Endothelial cell (in vitro differentiated cells): ENCODE measurements at regions not wholly inside any gene's neighbourhood (a gene's known extent, or its start where the extent isn't known, plus 50 kb on each side); places are given as distances from the start of the nearest gene placed in this dataset.

ENCODE experiments used
- DNase-seq: peaks from one replicate; pipeline ENCODE4 v3.0.0; 2021; ENCODE audit warnings: low spot score
- H3K27ac Mint-ChIP-seq: one replicate; pipeline ENCODE4 v1.8.0; 2021; ENCODE audit warnings: mixed read lengths, inconsistent platforms; ENCODE audit not compliant: unreplicated experiment
- H3K27me3 Mint-ChIP-seq: one replicate; pipeline ENCODE4 v1.8.0; 2021; ENCODE audit warnings: mild to moderate bottlenecking, moderate library complexity, mixed read lengths, inconsistent platforms; ENCODE audit not compliant: unreplicated experiment
- H3K36me3 Mint-ChIP-seq: one replicate; pipeline ENCODE4 v1.8.0; 2021; ENCODE audit warnings: mild to moderate bottlenecking, low read depth, mixed read lengths, inconsistent platforms; ENCODE audit not compliant: unreplicated experiment
- H3K4me1 Mint-ChIP-seq: one replicate; pipeline ENCODE4 v1.8.0; 2021; ENCODE audit warnings: mild to moderate bottlenecking, mixed read lengths, inconsistent platforms; ENCODE audit not compliant: unreplicated experiment
- H3K4me3 Mint-ChIP-seq: one replicate; pipeline ENCODE4 v1.8.0; 2021; ENCODE audit warnings: mild to moderate bottlenecking, mixed read lengths, inconsistent platforms; ENCODE audit not compliant: unreplicated experiment
- H3K9me3 Mint-ChIP-seq: one replicate; pipeline ENCODE4 v1.8.0; 2021; ENCODE audit warnings: mixed read lengths, inconsistent platforms; ENCODE audit not compliant: unreplicated experiment
- CTCF ChIP-seq: fragments of 200-600 bp; sonication (generic); IDR thresholded peaks from one replicate; pipeline ENCODE4 v1.5.0; 2021; ENCODE audit warnings: antibody characterized with exemption; ENCODE audit not compliant: unreplicated experiment

- no peak for DNase-seq
- H3K4me3 Mint-ChIP-seq, result no peak overlapping the region
- H3K27me3 Mint-ChIP-seq, result no peaks in the 10 kb centered on the region
- no peaks in the 10 kb centered on the region for H3K9me3 Mint-ChIP-seq
- H3K27ac Mint-ChIP-seq, result no peak overlapping the region
- no peak for TF ChIP-seq CTCF
- no peaks in the 10 kb centered on the region for H3K4me1 Mint-ChIP-seq
- no peaks in the 10 kb centered on the region for H3K36me3 Mint-ChIP-seq
Measured at GRCh38 chr14:83129496-83129895, 1595.8 kb upstream of the SEL1L start.

- no peak overlapping the region for H3K4me3 Mint-ChIP-seq
- H3K27me3 Mint-ChIP-seq, result no peaks in the 10 kb centered on the region
- no peak overlapping the region for H3K27ac Mint-ChIP-seq
- no peaks in the 10 kb centered on the region for H3K36me3 Mint-ChIP-seq
- TF ChIP-seq CTCF, result no peak
- H3K4me1 Mint-ChIP-seq, result no peaks in the 10 kb centered on the region
- no peak for DNase-seq
- no peaks in the 10 kb centered on the region for H3K9me3 Mint-ChIP-seq
Measured at GRCh38 chr14:83133981-83134645, 1600.5 kb upstream of the SEL1L start.

GRCh38 chr14:83140756-83141155 is 1607.1 kb upstream of the SEL1L start:
- Mint-ChIP-seq H3K27ac (no peak overlapping the region), H3K4me1 (no peaks in the 10 kb centered on the region), H3K36me3 (no peaks in the 10 kb centered on the region), H3K4me3 (no peak overlapping the region), H3K27me3 (no peaks in the 10 kb centered on the region), H3K9me3 (no peaks in the 10 kb centered on the region)
- DNase-seq, result no peak
- TF ChIP-seq CTCF, result no peak

DNA sequence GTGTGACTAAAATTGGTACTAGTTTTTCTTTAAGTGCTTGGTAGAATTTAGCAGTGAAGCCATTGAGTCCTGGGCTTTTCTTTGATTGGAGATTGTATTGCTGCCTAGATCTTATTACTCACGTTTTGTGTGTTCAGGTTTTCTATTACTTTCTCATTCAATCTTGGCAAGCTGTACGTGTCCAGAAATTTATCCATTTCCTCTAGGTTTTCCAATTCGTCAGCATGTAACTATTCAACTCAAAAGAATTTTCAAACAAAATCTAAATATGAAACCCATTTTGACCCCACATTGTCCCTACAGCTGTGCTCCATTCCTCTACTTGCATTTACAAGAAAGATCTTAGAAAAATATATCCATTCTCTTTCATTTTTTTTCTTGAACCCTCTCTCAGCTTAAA is 1613.4 kb upstream of the SEL1L start:
- Mint-ChIP-seq H3K27ac (no peak overlapping the region), H3K9me3 (no peaks in the 10 kb centered on the region), H3K36me3 (no peaks in the 10 kb centered on the region), H3K27me3 (no peaks in the 10 kb centered on the region), H3K4me1 (no peaks in the 10 kb centered on the region), H3K4me3 (no peak overlapping the region)
- no peak for TF ChIP-seq CTCF
- no peak for DNase-seq

GRCh38 chr14:83151571-83151970 is 1617.9 kb upstream of the SEL1L start:
- H3K36me3 Mint-ChIP-seq, result no peaks in the 10 kb centered on the region
- H3K4me1 Mint-ChIP-seq, result no peaks in the 10 kb centered on the region
- no peak overlapping the region for H3K27ac Mint-ChIP-seq
- no peak overlapping the region for H3K4me3 Mint-ChIP-seq
- TF ChIP-seq CTCF, result no peak
- no peaks in the 10 kb centered on the region for H3K9me3 Mint-ChIP-seq
- DNase-seq, result no peak
- no peaks in the 10 kb centered on the region for H3K27me3 Mint-ChIP-seq
